ENCODE measurements at regions not wholly inside any gene's neighbourhood (a gene's known extent, or its start where the extent isn't known, plus 50 kb on each side); places are given as distances from the start of the nearest gene placed in this dataset.

DNA sequence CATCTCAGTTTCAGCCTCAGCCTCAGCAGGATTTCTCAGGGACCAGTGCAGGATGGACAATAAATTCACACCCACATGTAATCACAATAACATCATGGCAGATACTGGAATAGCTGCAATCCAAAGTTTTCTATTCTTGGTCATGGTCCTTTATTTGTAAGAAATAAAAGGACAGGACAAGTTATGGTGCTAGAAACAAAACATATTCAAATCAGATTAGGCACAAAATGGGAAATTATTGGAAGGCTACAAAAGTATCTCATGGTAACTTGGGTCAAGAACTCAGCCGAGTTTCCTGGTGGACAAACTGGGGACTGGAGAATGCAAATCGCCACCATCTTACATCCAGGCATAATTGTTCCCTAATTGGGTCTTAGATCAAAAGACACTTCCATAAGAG, 1768.2 kb upstream of the WWC1 start:
- TF ChIP-seq SNAI2 (CRISPR knock-in tag; IDR thresholded peaks at IDR 0.05), result no peak
- TF ChIP-seq ARNTL (CRISPR knock-in tag; IDR thresholded peaks at IDR 0.05; ENCODE audit: borderline replicate concordance, low read depth), result no peak
- no peak for TF ChIP-seq ZNF70 (CRISPR knock-in tag; IDR thresholded peaks at IDR 0.05)
- no peak for TF ChIP-seq CSDC2 (CRISPR knock-in tag; IDR thresholded peaks at IDR 0.05)
- TF ChIP-seq, protein P1, sequence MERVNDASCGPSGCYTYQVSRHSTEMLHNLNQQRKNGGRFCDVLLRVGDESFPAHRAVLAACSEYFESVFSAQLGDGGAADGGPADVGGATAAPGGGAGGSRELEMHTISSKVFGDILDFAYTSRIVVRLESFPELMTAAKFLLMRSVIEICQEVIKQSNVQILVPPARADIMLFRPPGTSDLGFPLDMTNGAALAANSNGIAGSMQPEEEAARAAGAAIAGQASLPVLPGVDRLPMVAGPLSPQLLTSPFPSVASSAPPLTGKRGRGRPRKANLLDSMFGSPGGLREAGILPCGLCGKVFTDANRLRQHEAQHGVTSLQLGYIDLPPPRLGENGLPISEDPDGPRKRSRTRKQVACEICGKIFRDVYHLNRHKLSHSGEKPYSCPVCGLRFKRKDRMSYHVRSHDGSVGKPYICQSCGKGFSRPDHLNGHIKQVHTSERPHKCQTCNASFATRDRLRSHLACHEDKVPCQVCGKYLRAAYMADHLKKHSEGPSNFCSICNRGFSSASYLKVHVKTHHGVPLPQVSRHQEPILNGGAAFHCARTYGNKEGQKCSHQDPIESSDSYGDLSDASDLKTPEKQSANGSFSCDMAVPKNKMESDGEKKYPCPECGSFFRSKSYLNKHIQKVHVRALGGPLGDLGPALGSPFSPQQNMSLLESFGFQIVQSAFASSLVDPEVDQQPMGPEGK (CRISPR knock-in tag; IDR thresholded peaks at IDR 0.05; ENCODE audit: borderline replicate concordance), result no peak
- TF ChIP-seq ESRRG (CRISPR knock-in tag; IDR thresholded peaks at IDR 0.05), result no peak
- TF ChIP-seq, protein P2, sequence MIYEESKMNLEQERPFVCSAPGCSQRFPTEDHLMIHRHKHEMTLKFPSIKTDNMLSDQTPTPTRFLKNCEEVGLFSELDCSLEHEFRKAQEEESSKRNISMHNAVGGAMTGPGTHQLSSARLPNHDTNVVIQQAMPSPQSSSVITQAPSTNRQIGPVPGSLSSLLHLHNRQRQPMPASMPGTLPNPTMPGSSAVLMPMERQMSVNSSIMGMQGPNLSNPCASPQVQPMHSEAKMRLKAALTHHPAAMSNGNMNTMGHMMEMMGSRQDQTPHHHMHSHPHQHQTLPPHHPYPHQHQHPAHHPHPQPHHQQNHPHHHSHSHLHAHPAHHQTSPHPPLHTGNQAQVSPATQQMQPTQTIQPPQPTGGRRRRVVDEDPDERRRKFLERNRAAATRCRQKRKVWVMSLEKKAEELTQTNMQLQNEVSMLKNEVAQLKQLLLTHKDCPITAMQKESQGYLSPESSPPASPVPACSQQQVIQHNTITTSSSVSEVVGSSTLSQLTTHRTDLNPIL (CRISPR knock-in tag; IDR thresholded peaks at IDR 0.05; ENCODE audit: low read depth), result no peak
- TF ChIP-seq, protein P3, sequence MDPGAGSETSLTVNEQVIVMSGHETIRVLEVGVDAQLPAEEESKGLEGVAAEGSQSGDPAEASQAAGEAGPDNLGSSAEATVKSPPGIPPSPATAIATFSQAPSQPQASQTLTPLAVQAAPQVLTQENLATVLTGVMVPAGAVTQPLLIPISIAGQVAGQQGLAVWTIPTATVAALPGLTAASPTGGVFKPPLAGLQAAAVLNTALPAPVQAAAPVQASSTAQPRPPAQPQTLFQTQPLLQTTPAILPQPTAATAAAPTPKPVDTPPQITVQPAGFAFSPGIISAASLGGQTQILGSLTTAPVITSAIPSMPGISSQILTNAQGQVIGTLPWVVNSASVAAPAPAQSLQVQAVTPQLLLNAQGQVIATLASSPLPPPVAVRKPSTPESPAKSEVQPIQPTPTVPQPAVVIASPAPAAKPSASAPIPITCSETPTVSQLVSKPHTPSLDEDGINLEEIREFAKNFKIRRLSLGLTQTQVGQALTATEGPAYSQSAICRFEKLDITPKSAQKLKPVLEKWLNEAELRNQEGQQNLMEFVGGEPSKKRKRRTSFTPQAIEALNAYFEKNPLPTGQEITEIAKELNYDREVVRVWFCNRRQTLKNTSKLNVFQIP (CRISPR knock-in tag; IDR thresholded peaks at IDR 0.05; ENCODE audit: borderline replicate concordance, low read depth), result no peak
- no peak for TF ChIP-seq RARB (CRISPR knock-in tag; IDR thresholded peaks at IDR 0.05)
- no peak for TF ChIP-seq BACH2 (CRISPR knock-in tag; IDR thresholded peaks at IDR 0.05; ENCODE audit: borderline replicate concordance)
- no peak for TF ChIP-seq TCF4 (CRISPR knock-in tag; IDR thresholded peaks at IDR 0.05; ENCODE audit: borderline replicate concordance)
- no peak for TF ChIP-seq GLIS3 (CRISPR knock-in tag; IDR thresholded peaks at IDR 0.05)

Data from SK-N-SH treated with all-trans-retinoic acid at 6 μM for 48 hours (cell line).